Stimulated activated CD4-positive, alpha-beta T cell treated with anti-CD3 and anti-CD28 coated beads, TNF-alpha, amount 100 ng/mL, for 48 hours (primary cell): ENCODE measurements at regions not wholly inside any gene's neighbourhood (a gene's known extent, or its start where the extent isn't known, plus 50 kb on each side); places are given as distances from the start of the nearest gene placed in this dataset.
A peak's percentile ranks its signal among the peaks of the same experiment; 100 is the strongest.
"Not testable (repeated sequence)": the region's sequence is repeated elsewhere in the genome, so short reads cannot be mapped to it uniquely, and the experiment has no call there.

Experiments used
- DNase-seq, 3 donors: peaks; one replicate each; pipeline ENCODE4 v3.0.0-alpha.2; 2020; ENCODE audit warnings: low read depth in 3 of 3

DNA sequence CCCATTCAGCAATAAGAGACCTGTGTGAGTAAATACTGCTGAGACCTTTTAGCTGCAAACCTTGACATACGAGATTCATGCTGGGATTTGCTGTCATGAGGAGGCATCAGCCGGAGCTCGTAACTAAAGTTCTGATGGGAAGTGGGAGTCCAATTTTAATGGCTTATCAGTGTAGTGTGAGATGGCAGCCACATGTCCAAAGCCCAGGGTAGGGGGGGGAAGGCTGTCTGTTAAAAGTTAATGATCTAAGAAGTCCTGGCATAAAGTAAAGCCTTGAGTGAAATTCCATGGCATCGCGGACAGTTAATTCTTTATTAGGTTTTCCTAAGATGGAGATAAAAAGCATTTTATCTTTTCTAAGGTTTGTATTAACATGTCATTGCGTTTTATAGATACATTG is 240.0 kb downstream of the AACS start:
- no peak for DNase-seq

DNA sequence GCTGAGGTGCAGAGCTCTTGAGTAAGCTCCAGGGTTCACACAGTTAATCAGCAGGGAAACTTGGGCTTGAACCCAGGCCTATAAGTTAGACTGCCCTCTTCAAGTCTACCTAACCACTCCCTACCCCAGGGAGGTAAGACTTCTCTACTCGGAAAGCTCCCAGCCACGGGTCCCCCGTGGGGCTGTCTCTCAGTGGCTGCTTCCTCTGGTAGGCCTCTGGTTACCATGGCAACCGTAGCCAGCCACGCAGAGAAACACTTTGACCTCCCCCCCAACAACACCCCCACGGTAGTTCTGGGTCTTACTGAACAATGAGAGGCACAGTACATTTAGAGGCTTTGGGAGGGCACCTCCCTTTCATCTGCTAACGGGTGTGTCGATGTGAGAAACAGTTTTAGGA is 245.2 kb downstream of the AACS start:
- no peak for DNase-seq

DNA sequence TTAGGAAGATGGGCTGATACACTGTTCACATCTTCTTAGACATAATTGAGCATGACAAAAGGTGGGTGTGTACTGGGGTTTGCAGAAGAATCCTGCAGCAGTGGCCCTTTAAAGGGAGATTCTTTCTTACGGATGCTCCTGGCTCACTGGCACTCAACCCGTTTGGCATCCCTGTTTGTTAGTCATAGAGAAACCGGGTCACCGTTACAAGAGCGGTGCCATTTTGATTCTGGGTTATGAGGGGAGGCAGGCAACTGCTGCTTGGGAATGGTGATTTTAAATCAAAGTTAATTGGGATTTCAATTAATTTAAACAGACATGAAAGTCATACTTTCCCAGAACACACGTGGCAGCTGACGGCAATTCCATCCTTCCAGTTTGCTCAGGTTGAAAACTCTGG is 245.8 kb downstream of the AACS start:
- no peak for DNase-seq

DNA sequence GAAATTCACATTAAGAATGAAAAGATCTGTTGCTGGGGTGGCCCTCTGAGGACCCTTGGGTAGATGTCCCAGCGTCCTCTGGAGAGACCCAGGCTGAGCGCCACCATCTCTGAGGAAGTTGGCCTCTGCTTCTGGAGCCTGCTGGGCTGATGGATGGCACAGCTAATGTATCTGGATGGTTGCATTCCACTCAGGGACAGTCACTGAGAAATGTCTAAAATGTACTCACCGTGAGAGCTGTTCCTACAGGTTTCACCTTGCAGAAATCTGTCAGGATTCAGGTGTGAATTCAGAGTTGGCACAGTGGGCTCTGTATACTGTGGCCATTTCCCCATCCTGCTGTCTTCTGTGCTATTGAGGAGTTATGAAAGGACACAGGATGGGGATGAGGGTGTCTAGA is 247.2 kb downstream of the AACS start:
- DNase-seq = no peak

DNA sequence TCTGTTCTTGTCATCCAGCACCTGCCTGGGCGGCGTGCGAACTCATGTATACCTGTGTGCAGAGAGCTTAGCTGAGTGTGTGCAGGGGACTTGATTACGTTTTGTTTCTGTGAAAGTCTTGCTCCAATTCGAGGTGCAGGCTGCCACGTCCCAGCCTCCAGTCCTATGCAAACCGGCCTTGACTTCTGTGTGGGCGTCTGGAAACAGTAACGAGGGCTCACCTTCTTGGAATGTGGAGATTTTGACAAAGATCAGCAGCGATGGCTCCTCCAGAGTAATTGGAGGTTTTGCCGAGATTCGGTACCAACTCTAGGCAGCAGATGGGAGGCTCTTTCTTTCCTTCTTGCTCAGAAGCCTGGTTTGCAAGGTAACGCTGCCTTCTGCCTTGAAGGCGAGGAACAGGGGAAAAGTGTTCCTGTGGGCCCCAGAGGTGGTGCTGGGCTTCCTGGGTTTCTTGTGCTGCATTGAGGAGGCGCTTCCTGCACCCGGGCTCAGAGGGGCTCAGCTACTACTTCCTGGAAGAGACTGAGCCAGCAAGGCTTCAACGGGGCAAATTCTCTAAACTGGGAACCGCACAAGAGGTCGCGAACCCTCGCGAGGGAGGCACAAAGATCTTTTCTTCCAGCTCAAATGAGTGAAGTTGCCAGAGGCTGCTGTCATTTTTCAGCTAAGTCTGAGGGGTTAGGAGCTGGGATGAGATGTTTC is 249.0 kb downstream of the AACS start:
- no peak for DNase-seq

DNA sequence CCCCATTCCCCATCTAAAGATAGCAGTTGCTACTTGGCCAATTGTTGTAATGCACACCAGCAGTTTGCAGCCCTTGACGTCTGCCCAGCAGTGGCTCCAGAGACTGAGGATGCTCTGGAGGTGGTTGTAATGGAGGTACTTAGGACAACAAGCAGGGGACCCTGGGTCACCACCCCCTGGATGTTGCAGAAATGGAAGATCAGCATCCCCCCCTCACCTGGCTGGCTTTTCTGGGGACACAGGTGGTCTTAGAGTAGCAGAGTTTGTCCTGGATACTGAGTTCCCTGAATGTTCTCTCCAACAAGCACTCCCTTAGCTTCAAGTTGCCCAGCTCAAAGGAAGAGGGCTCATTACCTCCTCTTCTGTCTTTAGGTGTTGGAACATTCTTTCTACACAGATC is 250.5 kb downstream of the AACS start:
- no peak for DNase-seq

DNA sequence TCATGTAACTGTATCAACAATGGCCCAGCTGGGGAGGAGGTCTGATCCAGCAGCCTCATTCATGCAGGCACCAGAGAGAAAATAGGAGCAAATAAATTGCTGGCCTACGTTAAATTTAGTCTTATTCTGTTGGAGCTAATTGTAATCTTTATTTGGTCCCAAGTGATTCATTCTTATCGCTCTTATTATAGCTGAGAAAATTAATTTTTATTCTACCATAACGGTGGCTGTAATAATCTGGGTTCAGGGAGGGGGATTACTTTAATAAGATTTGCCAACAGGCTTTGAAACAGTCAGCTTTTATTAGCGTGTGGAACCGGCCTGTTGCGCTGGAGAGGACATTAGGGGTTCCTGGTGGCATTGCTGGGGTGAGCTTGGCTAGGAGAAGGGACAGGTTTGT is 254.9 kb downstream of the AACS start:
- DNase-seq = no peak

DNA sequence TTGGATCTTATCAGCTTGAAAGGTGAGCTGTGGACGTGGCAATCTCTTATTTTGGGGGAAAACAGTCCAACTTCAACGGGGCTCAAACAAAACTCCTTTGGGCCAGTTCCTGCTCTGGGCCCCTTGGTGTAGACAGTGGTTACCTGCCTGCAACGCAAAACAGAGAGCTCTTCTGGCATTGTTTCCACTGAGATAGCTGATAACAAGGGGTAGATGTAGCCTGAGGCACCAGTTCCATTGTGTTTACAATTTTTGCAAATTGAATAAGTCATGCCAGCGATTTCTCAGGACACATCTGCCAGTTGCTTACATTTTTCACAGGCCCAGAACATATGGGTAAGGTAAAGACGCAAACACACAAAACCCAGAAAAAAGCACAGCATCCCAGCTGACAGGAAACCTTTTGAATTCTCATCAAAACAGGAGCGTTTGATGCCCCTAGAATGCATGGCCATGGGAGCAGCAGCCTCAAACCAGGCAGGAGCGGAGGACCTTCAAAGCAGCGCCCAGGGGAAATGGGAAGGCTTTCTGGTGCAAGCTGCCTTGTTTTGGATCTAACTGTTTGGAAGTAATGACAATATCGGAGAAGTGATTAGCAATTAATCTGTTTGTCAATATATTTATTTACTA is 259.7 kb downstream of the AACS start:
- no peak for DNase-seq

DNA sequence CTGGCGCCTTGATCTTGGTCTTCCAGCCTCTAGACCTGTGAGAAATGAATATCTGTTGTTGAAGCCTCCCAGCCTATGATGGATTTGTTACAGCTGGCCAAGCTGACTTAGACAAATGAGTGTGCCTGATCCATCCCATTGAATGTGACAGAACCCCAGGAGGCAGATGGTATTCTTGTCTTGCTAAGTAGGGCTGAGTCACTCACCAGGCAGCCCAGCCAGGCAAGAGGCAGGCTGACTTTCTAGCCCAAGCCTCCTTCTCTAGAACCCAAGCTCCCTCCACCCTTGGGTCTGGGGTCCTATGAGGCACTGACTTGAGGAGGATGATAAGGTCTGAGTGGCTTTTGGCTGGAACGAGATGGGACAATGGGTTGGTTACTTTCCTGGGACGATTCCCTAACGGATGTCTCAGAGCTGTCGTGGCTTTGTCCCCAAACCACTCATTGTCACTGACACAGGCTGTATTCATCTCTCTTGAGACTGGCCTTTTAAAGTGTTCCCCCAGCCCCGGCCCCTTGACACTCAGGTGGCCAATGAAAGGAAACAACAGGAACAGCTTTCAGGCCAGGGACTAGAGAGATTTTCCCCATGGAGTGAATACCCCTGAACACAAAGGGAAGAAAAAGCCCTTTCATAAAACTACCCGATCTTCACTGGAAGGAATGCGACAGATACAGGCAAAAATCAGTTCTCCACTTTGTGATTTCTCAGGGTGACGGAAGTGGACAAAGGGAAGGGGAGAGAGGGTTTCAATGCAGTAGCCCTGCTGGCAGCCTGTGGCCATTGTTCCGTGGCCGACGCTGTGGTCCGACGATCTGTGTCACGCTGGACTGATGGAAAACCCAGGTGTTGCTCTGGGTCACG is 264.2 kb downstream of the AACS start:
- DNase-seq = no peak

DNA sequence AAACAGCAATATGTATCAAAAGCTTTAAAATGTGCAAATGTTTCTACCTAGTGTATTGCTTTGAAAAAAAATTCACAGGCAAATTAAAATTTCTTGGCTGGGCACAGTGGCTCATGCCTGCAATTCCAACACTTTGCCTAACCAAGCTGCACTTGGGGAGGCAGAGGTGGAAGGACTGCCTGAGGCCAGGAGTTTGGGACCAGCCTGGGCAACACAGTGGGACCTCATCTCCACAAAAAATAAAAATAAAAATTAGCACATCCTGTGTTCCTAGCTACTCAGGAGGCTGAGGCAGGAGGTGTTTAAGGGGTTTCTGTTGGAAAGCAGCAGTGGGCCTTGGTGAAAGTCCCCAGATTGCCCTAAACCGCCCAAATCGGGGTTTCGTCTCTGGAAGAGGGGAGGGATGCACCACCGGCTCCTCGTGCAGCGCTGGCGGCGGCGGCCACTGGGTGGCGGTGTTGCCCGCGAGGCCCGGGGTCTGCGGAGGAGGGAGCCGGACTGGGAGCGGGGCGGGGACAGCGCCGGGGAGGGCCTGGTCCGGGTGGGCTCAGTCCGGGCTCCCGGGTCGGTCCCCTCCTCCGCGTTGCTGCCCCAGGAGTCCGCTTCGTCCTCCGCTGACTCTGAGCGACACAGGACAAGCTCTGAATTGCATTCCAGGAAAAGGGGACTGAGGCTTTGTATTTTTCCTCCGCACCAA is 265.6 kb downstream of the AACS start:
- peak; percentile 16 to 50 (median 17) for DNase-seq

DNA sequence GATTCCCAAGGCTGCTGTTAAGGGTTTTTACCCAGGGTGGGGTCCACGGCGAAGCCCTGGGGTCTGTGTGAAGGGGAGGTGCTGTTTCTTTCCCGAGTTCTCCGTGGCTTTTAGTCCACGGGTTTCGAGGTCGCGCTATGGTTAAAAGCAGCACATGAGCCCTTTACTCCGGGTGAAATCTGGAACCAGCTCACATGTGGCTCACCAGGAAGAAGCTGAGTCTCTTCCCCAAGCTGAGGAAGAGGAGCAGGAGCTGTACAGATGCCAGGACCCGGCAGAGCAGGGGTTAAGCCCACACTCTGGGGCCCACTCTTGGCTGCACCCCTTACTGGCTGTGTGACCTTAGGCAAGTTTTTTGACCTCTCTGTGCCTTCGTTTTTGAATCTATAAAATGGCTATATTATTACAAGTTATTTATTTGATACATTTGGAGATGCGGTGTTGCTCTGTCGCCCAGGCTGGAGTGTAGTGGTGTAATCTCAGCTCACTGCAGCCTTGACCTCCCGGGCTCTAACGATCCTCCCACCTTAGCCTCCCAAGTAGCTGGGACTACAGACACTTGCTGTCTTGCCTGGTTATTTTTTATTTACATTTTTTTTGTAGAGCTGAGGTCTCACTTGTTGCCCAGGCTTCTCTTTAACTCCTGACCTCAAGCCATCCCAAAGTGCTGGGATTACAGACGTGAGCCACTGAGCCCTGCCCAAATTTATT is 266.3 kb downstream of the AACS start:
- DNase-seq = no peak

DNA sequence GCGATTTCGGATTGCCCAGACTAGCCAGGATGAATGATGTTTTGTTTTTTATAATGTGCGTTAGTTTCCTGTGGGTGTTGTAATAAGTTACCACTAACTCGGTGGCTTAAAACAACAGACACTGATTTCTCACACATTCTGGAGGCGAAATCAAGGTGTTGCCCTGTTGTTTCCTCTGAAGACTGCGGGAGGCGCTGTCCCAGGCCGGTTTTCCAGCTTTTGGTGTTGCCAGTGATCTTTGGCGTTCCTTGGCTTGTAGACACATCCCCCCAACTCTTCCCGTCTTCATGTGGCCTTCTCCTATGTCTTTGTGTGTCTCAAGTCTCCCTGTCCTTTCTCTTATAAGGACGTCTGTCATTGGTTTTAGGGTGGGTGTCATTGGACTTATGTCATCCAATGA is 267.7 kb downstream of the AACS start:
- DNase-seq = no peak

DNA sequence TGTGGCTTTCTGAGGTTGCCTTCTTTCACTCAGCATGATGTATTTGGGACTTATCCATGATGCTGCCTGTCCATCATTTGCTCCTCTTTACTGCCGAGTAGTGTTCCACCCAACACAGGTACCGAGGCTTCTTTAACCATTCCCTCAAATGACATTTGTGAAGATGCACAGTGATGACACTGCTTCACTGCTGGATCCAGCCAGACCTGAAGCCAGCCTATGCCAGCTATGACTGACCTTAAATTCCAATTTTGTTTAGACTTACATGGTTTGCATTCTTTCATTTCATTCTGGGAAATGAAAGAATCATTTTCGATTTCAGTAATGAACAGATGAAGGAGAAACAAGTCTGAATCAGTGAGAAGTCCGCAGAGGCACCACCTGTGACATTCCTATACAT is 271.0 kb downstream of the AACS start:
- DNase-seq = no peak

DNA sequence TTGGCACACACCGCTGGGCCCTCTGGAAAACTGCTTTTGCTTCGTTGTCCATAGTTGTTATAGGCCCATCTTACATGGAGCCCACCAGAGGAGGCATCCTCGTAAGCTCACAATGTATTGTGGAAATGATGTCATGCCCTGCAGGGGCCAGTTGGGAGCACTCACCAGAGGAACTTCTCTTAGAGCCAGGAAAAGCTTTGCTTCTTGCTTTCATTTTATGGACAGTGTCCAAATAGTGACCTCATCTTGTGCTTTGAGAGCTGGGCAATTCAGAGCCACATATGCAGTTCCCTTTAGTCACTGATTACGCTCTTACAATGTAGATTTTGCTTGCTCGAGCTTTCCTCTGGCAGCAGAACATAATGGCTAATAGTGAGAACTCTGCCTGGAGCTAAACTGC is 275.6 kb downstream of the AACS start:
- no peak for DNase-seq

DNA sequence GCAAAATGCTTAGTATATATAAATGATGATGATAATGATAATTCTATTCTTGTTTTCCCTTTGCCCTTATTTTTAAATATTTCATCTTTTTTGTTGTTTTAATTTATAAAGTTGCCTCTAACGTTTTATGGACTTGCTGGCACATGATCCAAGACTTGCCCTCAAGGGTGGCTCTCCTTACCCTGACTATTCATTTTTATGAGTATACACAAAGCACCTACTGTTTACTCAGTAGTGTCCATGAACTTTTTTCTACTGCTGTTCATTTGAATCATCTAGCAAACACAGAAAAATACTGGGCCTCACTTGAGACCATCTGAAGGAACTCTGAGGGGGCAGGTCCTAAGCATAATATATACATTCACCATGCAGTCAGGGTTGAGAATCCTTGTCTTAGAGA is 276.2 kb downstream of the AACS start:
- DNase-seq = no peak

DNA sequence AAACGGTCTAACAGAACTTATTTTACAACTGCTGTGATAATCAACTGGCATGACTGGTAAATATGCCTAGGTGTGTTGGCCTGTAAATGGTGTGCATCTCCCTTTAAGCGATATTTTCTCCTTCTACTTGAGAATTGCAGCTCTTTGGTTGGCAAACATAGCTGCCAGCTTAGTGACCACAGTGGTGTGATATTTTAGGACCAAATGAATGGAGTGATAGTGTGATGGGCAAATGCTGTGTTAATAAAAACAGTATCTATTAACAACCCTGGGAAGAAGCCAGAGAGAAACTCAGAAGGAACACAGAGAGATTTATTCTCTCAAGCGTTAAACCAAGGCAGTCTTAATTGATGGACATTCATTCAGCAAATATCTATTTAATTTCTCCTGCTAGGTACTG is 278.4 kb downstream of the AACS start:
- DNase-seq = no peak

DNA sequence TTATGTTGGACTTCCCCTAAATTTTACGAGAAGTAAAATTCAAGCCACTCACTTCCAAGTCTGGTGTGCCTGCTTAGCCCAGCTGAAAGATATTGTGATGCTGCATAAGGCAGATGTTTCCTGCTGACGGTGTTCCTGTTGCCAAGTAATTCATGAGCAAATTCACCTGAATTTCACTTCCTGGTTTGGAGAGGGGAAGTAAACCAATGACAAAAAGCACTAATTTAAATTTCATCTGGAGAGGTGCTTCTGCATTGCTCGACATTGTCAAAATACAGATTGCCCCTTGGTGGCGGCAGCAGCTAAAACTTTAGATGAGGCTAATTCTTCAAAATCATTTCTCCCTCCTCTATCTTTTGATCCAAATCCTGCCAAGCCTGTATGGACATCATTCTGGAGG is 281.1 kb downstream of the AACS start:
- no peak for DNase-seq

DNA sequence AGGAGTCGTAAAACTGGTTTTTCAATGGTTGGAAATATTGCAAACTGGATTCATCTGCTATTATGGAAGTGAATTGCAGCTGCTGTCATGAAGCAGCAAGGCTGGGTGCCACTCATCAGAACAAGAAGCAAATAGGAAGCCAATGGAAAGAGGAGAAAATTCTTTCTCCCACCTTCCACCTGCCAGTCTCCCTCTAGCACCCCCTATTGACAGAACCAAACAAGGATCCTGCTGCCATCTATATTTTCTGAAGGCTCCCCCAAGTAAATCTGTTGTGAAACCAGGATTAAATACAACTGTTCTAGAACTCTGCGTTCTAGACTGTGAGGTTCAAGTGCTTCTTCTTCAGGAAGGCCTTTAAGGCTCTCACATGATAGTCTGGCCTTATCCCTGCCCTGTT is 286.6 kb downstream of the AACS start:
- no peak for DNase-seq

DNA sequence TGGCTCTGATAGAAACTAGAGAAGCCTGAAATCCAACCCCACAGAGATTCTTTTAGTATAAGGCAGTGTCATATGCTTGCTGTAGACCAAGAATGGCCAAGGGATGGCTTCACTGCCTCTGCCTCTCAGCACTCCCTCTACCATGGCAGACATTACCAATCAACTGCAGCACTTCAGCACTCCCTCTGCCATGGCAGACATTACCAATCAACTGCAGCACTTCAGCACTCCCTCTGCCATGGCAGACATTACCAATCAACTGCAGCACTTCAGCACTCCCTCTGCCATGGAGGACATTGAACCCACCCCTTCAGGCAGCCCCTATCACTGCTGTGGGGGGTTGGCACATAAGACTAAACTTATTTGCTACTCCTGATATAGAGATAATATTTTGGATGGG is 287.8 kb downstream of the AACS start:
- not testable (repeated sequence) for DNase-seq

DNA sequence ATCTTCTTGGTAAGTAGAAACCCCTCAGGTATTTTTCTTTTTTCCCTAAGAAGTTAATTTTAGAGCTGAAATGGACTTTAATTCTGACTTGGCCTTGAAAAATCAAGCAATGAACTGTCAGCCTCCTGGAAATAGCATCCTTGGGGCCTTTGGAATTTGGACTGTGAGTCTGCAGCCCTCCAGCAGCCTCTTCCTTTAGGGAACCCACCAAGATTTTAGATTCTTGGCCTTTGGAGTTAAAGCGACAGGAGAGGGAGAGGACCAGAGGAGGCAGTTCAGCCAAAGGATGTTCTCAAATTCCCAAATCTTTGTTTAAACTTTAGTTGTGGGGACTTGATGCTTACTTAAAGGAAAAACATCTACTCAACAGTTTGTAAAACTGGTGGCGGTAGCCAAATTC is 288.6 kb downstream of the AACS start:
- no peak for DNase-seq

DNA sequence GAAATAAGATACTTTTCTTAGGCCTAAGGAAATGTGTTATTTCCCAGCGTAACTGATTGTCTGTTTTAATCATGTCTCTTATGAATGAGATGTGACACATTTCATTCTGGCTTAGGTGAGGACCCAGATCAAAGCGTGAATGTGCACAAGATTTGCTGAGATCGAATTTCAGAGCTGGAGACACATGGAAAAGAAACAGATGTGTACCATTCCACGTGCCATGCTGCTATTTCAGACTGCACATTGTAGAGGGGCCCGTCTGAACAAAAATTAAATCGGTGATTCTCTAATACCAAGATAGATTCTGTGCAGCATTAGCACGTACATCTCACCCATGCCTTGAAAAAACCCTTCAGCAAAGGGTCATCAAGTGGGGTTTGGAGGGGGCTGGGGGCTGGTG is 290.4 kb downstream of the AACS start:
- no peak for DNase-seq

DNA sequence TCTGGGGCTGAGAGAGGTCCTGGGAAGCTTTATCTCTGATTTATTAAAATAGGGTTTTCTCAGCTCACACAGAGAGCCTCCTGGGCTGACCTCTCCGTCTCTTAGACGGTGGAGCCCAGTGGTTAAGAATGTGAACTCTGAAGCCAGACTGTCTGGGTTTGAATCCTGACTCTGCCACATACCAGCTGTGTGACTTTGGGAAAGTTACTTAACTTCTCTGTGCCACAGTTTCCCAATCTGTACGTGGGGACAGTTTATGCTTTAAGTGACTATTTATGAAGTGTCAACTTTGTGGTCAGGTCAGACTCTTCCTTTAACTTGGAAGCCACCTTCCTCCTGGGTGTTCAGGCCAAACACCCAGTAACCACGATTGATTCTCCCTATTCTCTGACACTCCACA is 290.9 kb downstream of the AACS start:
- no peak for DNase-seq
